ENCODE measurements at regions not wholly inside any gene's neighbourhood (a gene's known extent, or its start where the extent isn't known, plus 50 kb on each side); places are given as distances from the start of the nearest gene placed in this dataset.

GRCh38 chr16:77643176-77643575 lies 79.1 kb upstream of the NUDT7 start:
- Mint-ChIP-seq H3K36me3 (ENCODE audit: insufficient read depth, unreplicated experiment) (no peaks in the 10 kb centered on the region), H3K4me1 (ENCODE audit: low read depth, unreplicated experiment) (no peaks in the 10 kb centered on the region), H3K27me3 (ENCODE audit: unreplicated experiment) (peaks cover 89% of the 10 kb centered on the region), H3K27ac (ENCODE audit: unreplicated experiment) (no peak overlapping the region), H3K9me3 (ENCODE audit: low read depth, unreplicated experiment) (no peaks in the 10 kb centered on the region), H3K4me3 (ENCODE audit: low read depth, unreplicated experiment) (no peak overlapping the region)
- BruUV-seq (replicated peaks), result no TSS peak
- TF ChIP-seq, protein P1, sequence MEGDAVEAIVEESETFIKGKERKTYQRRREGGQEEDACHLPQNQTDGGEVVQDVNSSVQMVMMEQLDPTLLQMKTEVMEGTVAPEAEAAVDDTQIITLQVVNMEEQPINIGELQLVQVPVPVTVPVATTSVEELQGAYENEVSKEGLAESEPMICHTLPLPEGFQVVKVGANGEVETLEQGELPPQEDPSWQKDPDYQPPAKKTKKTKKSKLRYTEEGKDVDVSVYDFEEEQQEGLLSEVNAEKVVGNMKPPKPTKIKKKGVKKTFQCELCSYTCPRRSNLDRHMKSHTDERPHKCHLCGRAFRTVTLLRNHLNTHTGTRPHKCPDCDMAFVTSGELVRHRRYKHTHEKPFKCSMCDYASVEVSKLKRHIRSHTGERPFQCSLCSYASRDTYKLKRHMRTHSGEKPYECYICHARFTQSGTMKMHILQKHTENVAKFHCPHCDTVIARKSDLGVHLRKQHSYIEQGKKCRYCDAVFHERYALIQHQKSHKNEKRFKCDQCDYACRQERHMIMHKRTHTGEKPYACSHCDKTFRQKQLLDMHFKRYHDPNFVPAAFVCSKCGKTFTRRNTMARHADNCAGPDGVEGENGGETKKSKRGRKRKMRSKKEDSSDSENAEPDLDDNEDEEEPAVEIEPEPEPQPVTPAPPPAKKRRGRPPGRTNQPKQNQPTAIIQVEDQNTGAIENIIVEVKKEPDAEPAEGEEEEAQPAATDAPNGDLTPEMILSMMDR (IDR thresholded peaks at IDR 0.05; ENCODE audit: unreplicated experiment), result no peak
- CTCF ChIA-PET, result no interaction called here
- no peak for DNase-seq
- intact Hi-C loops (cut with micrococcal nuclease; ENCODE audit: unreplicated experiment), result no loop called here

DNA sequence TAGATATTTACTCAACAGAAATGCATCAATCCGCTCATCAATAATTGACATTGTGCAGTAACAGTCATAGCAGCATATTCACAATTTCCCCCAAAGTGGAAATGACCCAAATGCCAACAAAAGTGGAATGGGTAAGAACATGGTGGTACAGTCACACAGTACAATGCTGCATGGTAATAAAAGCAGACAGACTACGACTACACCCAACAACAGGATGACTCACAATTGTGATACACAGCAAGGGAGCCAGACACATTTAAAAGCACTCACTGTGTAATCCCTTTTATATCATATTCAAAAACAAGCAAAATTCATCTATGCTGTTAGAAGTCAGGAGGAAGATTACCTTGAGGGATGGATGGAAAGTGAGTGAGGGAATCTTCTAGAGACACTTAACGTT lies 76.5 kb upstream of the NUDT7 start:
- TF ChIP-seq, protein P1 (IDR thresholded peaks at IDR 0.05; ENCODE audit: unreplicated experiment), result no peak
- intact Hi-C loops (cut with micrococcal nuclease; ENCODE audit: unreplicated experiment), result no loop called here
- no peaks in the 10 kb centered on the region for H3K9me3 Mint-ChIP-seq (ENCODE audit: low read depth, unreplicated experiment)
- H3K36me3 Mint-ChIP-seq (ENCODE audit: insufficient read depth, unreplicated experiment), result no peaks in the 10 kb centered on the region
- no peak for DNase-seq
- no peaks in the 10 kb centered on the region for H3K4me1 Mint-ChIP-seq (ENCODE audit: low read depth, unreplicated experiment)
- H3K27ac Mint-ChIP-seq (ENCODE audit: unreplicated experiment), result no peak overlapping the region
- BruUV-seq (replicated peaks), result no TSS peak
- CTCF ChIA-PET, result no interaction called here
- no peak overlapping the region for H3K4me3 Mint-ChIP-seq (ENCODE audit: low read depth, unreplicated experiment)
- peaks cover 82% of the 10 kb centered on the region for H3K27me3 Mint-ChIP-seq (ENCODE audit: unreplicated experiment)

DNA sequence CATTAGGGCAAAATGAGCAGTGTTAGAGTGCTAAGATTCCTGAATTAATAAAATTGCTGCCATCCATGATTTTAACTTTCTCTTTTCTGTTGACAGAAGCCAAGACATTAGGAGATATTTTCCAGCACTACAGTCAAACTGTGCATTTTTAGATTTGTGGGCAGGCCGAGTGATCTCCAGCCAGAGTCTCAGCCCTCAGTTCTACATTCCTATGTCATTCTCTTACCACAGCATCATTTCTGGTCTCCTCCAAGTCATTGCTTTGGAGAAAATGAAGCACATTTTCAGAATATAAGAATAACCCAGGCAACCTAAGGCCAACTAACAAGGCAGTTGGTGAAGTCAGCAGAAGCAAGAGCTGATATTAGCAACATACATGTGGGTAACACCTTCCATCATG lies 74.6 kb upstream of the NUDT7 start:
- CTCF ChIA-PET, result no interaction called here
- BruUV-seq (replicated peaks), result no TSS peak
- peaks cover 82% of the 10 kb centered on the region for H3K27me3 Mint-ChIP-seq (ENCODE audit: unreplicated experiment)
- no peak overlapping the region for H3K4me3 Mint-ChIP-seq (ENCODE audit: low read depth, unreplicated experiment)
- H3K36me3 Mint-ChIP-seq (ENCODE audit: insufficient read depth, unreplicated experiment), result no peaks in the 10 kb centered on the region
- H3K27ac Mint-ChIP-seq (ENCODE audit: unreplicated experiment), result no peak overlapping the region
- H3K9me3 Mint-ChIP-seq (ENCODE audit: low read depth, unreplicated experiment), result no peaks in the 10 kb centered on the region
- no peak for DNase-seq
- H3K4me1 Mint-ChIP-seq (ENCODE audit: low read depth, unreplicated experiment), result no peaks in the 10 kb centered on the region
- TF ChIP-seq, protein P1 (IDR thresholded peaks at IDR 0.05; ENCODE audit: unreplicated experiment), result no peak
- intact Hi-C loops (cut with micrococcal nuclease; ENCODE audit: unreplicated experiment), result no loop called here

DNA sequence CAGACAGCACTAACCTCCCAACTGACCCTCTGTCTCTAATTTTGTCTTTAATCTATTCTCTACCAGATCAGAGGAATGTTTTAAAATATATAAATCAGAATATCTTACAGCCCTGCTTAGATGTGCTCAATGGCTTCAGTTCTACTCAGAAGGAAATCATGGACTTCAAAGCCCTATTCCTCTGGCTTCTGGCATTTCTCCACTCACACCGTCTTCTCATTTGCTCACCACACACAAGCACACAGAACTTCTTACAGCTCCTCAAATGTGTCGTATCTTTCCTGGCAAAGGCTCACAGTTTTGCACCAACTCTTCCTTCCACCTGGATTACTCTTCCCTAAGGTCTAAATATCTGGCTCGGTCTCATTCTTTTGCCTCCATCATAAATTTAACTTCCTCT lies 71.6 kb upstream of the NUDT7 start:
- H3K36me3 Mint-ChIP-seq (ENCODE audit: insufficient read depth, unreplicated experiment), result no peaks in the 10 kb centered on the region
- H3K4me1 Mint-ChIP-seq (ENCODE audit: low read depth, unreplicated experiment), result no peaks in the 10 kb centered on the region
- intact Hi-C loops (cut with micrococcal nuclease; ENCODE audit: unreplicated experiment), result no loop called here
- no peak overlapping the region for H3K27ac Mint-ChIP-seq (ENCODE audit: unreplicated experiment)
- TF ChIP-seq, protein P1 (IDR thresholded peaks at IDR 0.05; ENCODE audit: unreplicated experiment), result no peak
- no TSS peak for BruUV-seq (replicated peaks)
- no peaks in the 10 kb centered on the region for H3K9me3 Mint-ChIP-seq (ENCODE audit: low read depth, unreplicated experiment)
- DNase-seq, result no peak
- H3K27me3 Mint-ChIP-seq (ENCODE audit: unreplicated experiment), result peaks cover 80% of the 10 kb centered on the region
- no peak overlapping the region for H3K4me3 Mint-ChIP-seq (ENCODE audit: low read depth, unreplicated experiment)
- CTCF ChIA-PET, result no interaction called here

DNA sequence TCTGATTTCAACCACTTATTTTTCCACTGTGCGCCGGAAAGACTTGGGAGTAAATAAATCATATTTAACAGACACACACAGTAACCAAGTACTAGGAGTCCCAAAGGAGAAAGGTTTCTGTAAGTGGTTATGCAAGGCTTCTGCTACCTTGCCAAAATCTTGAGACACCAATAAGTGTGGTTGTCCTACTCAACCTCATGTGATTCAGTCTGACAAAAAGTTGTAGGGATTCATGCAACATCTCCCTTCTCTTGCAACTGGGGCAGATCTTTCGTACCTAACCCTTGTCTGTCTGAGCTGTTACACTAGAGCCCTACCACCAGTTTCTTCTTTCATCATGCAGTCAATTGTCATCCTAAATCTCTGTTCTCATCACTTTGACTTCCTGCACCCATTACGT lies 69.9 kb upstream of the NUDT7 start:
- TF ChIP-seq, protein P1 (IDR thresholded peaks at IDR 0.05; ENCODE audit: unreplicated experiment), result no peak
- BruUV-seq (replicated peaks), result no TSS peak
- CTCF ChIA-PET, result interaction anchor here (0.5 kb wide), 1 partner anchor 330 kb away, joined by 4 read pairs; no protein-coding TSS in a partner anchor
- Mint-ChIP-seq H3K4me3 (ENCODE audit: low read depth, unreplicated experiment) (no peak overlapping the region), H3K9me3 (ENCODE audit: low read depth, unreplicated experiment) (no peaks in the 10 kb centered on the region), H3K36me3 (ENCODE audit: insufficient read depth, unreplicated experiment) (no peaks in the 10 kb centered on the region), H3K27me3 (ENCODE audit: unreplicated experiment) (peaks cover 75% of the 10 kb centered on the region), H3K27ac (ENCODE audit: unreplicated experiment) (no peak overlapping the region), H3K4me1 (ENCODE audit: low read depth, unreplicated experiment) (no peaks in the 10 kb centered on the region)
- DNase-seq, result no peak
- intact Hi-C loops (cut with micrococcal nuclease; ENCODE audit: unreplicated experiment), result no loop called here
